ENCODE measurements at regions not wholly inside any gene's neighbourhood (a gene's known extent, or its start where the extent isn't known, plus 50 kb on each side); places are given as distances from the start of the nearest gene placed in this dataset.

- TF ChIP-seq, protein P1, sequence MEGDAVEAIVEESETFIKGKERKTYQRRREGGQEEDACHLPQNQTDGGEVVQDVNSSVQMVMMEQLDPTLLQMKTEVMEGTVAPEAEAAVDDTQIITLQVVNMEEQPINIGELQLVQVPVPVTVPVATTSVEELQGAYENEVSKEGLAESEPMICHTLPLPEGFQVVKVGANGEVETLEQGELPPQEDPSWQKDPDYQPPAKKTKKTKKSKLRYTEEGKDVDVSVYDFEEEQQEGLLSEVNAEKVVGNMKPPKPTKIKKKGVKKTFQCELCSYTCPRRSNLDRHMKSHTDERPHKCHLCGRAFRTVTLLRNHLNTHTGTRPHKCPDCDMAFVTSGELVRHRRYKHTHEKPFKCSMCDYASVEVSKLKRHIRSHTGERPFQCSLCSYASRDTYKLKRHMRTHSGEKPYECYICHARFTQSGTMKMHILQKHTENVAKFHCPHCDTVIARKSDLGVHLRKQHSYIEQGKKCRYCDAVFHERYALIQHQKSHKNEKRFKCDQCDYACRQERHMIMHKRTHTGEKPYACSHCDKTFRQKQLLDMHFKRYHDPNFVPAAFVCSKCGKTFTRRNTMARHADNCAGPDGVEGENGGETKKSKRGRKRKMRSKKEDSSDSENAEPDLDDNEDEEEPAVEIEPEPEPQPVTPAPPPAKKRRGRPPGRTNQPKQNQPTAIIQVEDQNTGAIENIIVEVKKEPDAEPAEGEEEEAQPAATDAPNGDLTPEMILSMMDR (IDR thresholded peaks at IDR 0.05; ENCODE audit: extremely low read depth, missing control alignments) = no peak
- no peak for DNase-seq (ENCODE audit: low spot score)
Measured at GRCh38 chr21:16550118-16550517, 820.3 kb downstream of the USP25 start.

DNA sequence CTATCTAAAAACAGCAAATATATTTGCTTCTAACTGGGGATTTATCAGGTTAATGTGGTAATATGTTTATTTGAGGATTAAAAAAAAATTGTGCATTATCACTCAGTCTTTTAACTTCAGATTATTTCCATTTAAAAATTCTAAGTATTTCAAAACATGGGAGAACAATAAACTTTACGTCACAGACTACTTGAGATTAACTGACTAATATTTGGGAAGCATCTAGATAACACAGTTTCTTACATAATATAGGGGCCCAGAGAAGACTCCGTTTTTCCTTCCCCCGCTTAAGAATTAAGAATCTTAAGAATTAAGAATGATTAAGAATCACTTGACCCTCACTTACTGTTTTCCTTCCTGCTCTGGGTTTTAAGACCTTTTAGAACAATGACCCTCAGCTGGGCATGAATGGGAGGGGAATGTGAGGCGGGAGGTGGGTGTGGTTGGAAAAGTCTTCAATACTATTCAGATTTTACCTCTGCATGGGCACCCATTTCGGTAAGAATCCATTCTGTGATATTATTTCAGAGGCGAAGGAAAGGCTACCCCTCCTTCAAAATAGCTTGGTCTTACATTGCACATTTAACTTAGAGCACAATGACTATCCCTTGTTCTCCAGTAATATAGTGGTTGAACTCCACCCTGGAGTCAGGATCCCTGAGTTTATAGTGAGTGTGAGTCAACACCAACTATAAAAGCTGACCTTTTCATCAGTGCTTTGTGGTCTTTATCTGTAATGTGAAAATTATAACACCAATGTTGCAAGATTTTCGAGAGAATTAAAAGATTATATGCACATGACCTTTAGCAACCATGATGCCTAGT lies 821.3 kb downstream of the USP25 start:
- no peak for DNase-seq (ENCODE audit: low spot score)
- TF ChIP-seq, protein P1 (IDR thresholded peaks at IDR 0.05; ENCODE audit: extremely low read depth, missing control alignments) = no peak

GRCh38 chr21:16552880-16553279 lies 823.1 kb downstream of the USP25 start:
- TF ChIP-seq, protein P1 (IDR thresholded peaks at IDR 0.05; ENCODE audit: extremely low read depth, missing control alignments) = no peak
- no peak for DNase-seq (ENCODE audit: low spot score)

DNA sequence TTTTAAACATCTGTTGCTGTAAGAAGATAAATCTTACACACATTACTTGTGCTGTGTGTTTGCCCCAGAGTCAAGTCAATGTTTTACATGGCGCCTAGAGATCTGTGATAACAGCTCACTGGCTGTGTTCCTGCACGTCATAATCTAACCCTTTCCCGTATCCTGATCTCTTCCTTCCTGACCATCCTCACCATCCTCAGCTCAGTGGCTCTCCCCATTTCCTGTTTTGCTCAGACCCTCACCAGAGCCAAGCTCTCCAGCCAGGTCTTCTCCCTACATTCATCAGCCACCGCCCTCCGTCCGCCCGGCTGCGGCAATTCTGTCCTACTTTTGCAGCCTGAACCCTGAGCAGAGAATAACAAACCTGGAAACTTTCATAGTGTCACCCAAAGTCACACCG lies 824.7 kb downstream of the USP25 start:
- TF ChIP-seq, protein P1 (IDR thresholded peaks at IDR 0.05; ENCODE audit: extremely low read depth, missing control alignments) = no peak
- no peak for DNase-seq (ENCODE audit: low spot score)

- DNase-seq (ENCODE audit: low spot score) = no peak
- TF ChIP-seq, protein P1 (IDR thresholded peaks at IDR 0.05; ENCODE audit: extremely low read depth, missing control alignments) = no peak
Measured at GRCh38 chr21:16563116-16563515, 833.3 kb downstream of the USP25 start.

DNA sequence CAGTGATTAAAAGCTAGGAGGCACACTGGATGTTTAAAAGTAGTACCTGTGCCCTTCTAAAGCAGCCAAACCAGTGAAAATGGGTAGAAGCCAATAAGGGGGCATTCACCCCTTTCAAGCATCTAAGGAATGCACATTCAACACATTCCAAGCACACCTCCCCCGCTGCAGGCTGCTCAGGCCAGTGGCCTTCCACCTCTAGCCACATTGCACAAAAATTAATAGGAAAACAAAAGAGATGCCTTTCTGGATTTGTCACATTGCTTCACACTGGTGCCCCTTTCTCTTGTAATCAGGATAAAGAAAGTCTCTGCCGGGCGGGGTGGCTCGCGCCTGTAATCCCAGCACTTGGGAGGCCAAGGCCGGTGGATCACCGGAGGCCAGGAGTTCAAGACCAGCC lies 834.0 kb downstream of the USP25 start:
- TF ChIP-seq, protein P1 (IDR thresholded peaks at IDR 0.05; ENCODE audit: extremely low read depth, missing control alignments) = no peak
- no peak for DNase-seq (ENCODE audit: low spot score)

DNA sequence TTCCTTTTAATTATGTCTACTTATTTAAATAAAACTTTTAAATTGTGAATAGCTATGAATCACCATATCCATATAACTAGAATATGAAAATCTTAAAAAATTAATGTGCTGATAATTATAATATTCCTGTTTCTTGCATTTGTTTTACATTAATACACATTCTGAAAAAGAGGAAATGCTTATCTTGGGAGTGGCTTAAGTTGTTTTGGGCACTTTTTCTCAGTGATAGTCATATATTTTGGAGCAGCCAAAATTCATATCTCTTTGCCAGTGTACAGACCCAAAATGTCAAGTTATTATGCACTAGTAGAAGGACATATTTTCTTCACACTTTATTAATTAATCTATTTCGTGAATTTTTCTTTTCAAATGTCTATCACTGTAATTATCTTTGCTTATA lies 838.5 kb downstream of the USP25 start:
- DNase-seq (ENCODE audit: low spot score) = no peak
- TF ChIP-seq, protein P1 (IDR thresholded peaks at IDR 0.05; ENCODE audit: extremely low read depth, missing control alignments) = no peak

Measured in GM20000 (cell line).